Thyroid gland (tissue), 4 donors: ENCODE measurements at regions not wholly inside any gene's neighbourhood (a gene's known extent, or its start where the extent isn't known, plus 50 kb on each side); places are given as distances from the start of the nearest gene placed in this dataset.

Experiments used
- CTCF ChIP-seq, 6 experiments: fragments of 200-600 bp in 3 of 6; fragments of 450-650 bp in 3 of 6; sonication (generic) in 3 of 6; IDR thresholded peaks; one replicate each; pipeline ENCODE4 v1.5.1; 2016 to 2019; ENCODE audit warnings: antibody characterized with exemption in 6 of 6, mild to moderate bottlenecking in 2 of 6, inconsistent platforms in 1 of 6, moderate library complexity in 1 of 6
- POLR2A ChIP-seq, 2 donors: fragments of 450-650 bp; IDR thresholded peaks; one replicate each; pipeline ENCODE4 v1.6.1; 2017; ENCODE audit warnings: antibody characterized with exemption in 2 of 2, mild to moderate bottlenecking in 2 of 2, moderate library complexity in 1 of 2

- TF ChIP-seq CTCF (IDR thresholded peaks at IDR 0.05) (no peak), POLR2A (IDR thresholded peaks at IDR 0.05) (no peak)
Measured at GRCh38 chr17:77676237-77676661, 282.3 kb upstream of the TNRC6C start.
